ENCODE measurements at regions not wholly inside any gene's neighbourhood (a gene's known extent, or its start where the extent isn't known, plus 50 kb on each side); places are given as distances from the start of the nearest gene placed in this dataset.

DNA sequence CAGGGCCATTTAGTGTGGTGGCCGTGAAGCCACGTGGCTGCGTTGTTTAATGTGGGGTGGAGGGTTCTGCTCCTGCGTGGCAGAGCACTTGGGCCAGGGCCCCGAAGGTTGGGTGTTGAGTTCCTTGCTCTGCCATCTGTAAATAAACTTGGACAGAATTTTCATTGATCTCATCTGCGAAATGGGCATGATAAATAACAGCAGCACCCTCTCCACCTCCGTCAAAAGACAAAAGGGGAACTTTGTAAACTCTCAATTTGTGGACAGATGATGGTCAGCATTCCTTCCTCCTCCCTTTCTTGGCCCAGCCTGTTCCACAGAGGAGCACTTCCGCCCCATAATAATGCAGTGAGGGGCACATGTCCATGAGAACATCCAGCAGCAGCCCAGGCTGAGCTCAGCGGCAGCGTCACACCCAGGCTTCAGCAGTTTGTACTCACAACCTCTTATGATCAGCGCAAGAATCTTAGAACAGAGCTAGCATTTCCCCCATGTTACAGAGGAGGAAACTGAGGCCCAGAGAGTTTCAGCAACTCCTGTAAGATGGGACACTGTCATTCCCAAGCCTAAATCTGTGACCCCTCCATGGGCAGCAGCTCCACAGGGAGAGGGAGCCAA, 874.5 kb downstream of the BRD1 start:
- Histone ChIP-seq H3K9me3 (ENCODE audit: control insufficient read depth, insufficient read depth, low read depth, low read length) (no peaks in the 10 kb centered on the region), H3K36me3 (ENCODE audit: control insufficient read depth in 2 of 2, insufficient read depth in 1 of 2, low read length in 2 of 2) (no peaks in the 10 kb centered on the region), H3K4me1 (ENCODE audit: control insufficient read depth, insufficient read depth, low read length) (no peaks in the 10 kb centered on the region), H3K4me3 (ENCODE audit: low read depth, low read length) (no peak overlapping the region), H3K27ac (ENCODE audit: extremely low read depth, low read depth, low read length) (no peak overlapping the region)
- POLR2A ChIA-PET = no interaction called here
- CTCF ChIA-PET = interaction anchor here (0.6 to 1.5 kb wide), 4 partner anchors 9 to 611 kb away, joined by 3 to 4 read pairs (median 3); no protein-coding TSS in a partner anchor
- TF ChIP-seq ZNF561 (tag by site-specific recombination; IDR thresholded peaks at IDR 0.05; ENCODE audit: borderline replicate concordance) (no peak), ZNF521 (tag by site-specific recombination; IDR thresholded peaks at IDR 0.05) (no peak), SCRT1 (tag by site-specific recombination; IDR thresholded peaks at IDR 0.05; ENCODE audit: borderline replicate concordance) (no peak), KLF7 (tag by site-specific recombination; IDR thresholded peaks at IDR 0.05; ENCODE audit: borderline replicate concordance) (no peak), ZNF621 (tag by site-specific recombination; IDR thresholded peaks at IDR 0.05) (no peak), ZNF629 (tag by site-specific recombination; IDR thresholded peaks at IDR 0.05) (no peak), KLF1 (tag by site-specific recombination; IDR thresholded peaks at IDR 0.05) (no peak), ZNF112 (tag by site-specific recombination; IDR thresholded peaks at IDR 0.05) (no peak)
- TF ChIP-seq, protein P1, sequence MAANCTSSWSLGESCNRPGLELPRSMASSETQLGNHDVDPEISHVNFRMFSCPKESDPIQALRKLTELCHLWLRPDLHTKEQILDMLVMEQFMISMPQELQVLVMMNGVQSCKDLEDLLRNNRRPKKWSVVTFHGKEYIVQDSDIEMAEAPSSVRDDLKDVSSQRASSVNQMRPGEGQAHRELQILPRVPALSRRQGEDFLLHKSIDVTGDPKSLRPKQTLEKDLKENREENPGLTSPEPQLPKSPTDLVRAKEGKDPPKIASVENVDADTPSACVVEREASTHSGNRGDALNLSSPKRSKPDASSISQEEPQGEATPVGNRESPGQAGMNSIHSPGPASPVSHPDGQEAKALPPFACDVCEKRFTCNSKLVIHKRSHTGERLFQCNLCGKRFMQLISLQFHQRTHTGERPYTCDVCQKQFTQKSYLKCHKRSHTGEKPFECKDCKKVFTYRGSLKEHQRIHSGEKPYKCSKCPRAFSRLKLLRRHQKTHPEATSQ (tag by site-specific recombination; IDR thresholded peaks at IDR 0.05) = no peak
- TF ChIP-seq, protein P2, sequence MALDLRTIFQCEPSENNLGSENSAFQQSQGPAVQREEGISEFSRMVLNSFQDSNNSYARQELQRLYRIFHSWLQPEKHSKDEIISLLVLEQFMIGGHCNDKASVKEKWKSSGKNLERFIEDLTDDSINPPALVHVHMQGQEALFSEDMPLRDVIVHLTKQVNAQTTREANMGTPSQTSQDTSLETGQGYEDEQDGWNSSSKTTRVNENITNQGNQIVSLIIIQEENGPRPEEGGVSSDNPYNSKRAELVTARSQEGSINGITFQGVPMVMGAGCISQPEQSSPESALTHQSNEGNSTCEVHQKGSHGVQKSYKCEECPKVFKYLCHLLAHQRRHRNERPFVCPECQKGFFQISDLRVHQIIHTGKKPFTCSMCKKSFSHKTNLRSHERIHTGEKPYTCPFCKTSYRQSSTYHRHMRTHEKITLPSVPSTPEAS (tag by site-specific recombination; IDR thresholded peaks at IDR 0.05) = no peak
- TF ChIP-seq, protein P3, sequence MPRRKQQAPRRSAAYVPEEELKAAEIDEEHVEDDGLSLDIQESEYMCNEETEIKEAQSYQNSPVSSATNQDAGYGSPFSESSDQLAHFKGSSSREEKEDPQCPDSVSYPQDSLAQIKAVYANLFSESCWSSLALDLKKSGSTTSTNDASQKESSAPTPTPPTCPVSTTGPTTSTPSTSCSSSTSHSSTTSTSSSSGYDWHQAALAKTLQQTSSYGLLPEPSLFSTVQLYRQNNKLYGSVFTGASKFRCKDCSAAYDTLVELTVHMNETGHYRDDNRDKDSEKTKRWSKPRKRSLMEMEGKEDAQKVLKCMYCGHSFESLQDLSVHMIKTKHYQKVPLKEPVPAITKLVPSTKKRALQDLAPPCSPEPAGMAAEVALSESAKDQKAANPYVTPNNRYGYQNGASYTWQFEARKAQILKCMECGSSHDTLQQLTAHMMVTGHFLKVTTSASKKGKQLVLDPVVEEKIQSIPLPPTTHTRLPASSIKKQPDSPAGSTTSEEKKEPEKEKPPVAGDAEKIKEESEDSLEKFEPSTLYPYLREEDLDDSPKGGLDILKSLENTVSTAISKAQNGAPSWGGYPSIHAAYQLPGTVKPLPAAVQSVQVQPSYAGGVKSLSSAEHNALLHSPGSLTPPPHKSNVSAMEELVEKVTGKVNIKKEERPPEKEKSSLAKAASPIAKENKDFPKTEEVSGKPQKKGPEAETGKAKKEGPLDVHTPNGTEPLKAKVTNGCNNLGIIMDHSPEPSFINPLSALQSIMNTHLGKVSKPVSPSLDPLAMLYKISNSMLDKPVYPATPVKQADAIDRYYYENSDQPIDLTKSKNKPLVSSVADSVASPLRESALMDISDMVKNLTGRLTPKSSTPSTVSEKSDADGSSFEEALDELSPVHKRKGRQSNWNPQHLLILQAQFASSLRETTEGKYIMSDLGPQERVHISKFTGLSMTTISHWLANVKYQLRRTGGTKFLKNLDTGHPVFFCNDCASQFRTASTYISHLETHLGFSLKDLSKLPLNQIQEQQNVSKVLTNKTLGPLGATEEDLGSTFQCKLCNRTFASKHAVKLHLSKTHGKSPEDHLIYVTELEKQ (tag by site-specific recombination; IDR thresholded peaks at IDR 0.05; ENCODE audit: borderline replicate concordance) = no peak

DNA sequence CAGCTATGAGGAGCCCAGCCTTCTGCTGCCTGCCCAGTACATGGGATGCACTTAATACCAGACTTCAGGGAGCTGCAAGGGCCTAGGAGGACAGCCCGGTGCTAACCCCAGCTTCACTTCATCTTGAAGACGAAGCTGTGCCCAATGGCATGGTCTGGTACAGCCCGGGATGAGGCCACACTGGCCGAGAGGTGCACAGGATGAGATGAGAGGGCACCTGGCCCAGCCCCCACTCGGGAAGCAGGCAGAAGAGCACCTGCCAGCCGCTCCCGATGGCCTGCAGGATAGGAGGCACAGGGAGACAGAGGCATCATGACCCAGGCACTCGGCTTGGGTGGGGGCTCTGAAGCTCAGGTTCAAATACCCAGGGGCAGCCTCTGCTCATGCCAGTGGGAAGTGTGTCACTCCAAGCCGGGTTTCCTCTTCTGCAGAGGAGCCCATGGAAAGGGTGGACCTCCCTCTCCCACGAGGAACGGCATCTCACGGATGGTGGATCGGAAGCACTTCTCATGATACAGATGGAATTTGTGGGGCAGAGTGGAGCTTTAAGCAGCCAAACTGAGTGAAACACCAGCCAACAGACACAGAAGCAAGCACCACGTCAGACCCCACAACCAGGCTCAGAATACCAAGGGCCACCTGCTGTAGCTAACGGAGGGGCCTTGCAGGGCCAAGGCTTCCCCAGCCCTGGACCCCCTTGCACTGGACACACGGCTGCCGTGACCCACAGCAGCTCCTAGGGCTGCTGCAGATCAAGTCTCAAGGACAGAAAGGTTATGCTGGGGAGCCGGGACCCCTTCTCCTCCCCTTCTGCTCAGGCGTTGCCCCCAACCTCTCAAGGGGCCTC, 875.2 kb downstream of the BRD1 start:
- CTCF ChIA-PET = interaction anchor here (1.5 kb wide), 1 partner anchor 9 kb away, joined by 4 read pairs; no protein-coding TSS in a partner anchor
- Histone ChIP-seq H3K4me1 (ENCODE audit: control insufficient read depth, insufficient read depth, low read length) (no peaks in the 10 kb centered on the region), H3K9me3 (ENCODE audit: control insufficient read depth, insufficient read depth, low read depth, low read length) (no peaks in the 10 kb centered on the region), H3K4me3 (ENCODE audit: low read depth, low read length) (no peak overlapping the region), H3K36me3 (ENCODE audit: control insufficient read depth in 2 of 2, insufficient read depth in 1 of 2, low read length in 2 of 2) (no peaks in the 10 kb centered on the region), H3K27ac (ENCODE audit: extremely low read depth, low read depth, low read length) (no peak overlapping the region)
- TF ChIP-seq MZF1 (tag by site-specific recombination; IDR thresholded peaks at IDR 0.05; ENCODE audit: borderline replicate concordance) = no peak
- no peak for TF ChIP-seq ZBTB8A (tag by site-specific recombination; IDR thresholded peaks at IDR 0.05)
- TF ChIP-seq ZNF174 (tag by site-specific recombination; IDR thresholded peaks at IDR 0.05) = no peak
- TF ChIP-seq ZNF571 (tag by site-specific recombination; IDR thresholded peaks at IDR 0.05) = no peak
- TF ChIP-seq ZSCAN30 (tag by site-specific recombination; IDR thresholded peaks at IDR 0.05) = no peak
- POLR2A ChIA-PET = interaction anchor here (0.6 kb wide), 1 partner anchor 594 kb away, joined by 3 read pairs; no protein-coding TSS in a partner anchor
